PFSK-1 (cell line): ENCODE measurements at regions not wholly inside any gene's neighbourhood (a gene's known extent, or its start where the extent isn't known, plus 50 kb on each side); places are given as distances from the start of the nearest gene placed in this dataset.

Experiments used
- FOXP2 ChIP-seq: optimal IDR thresholded peaks from 2 replicates; pipeline ENCODE3; 2011; ENCODE audit warnings: borderline replicate concordance, control low read depth, inconsistent platforms; ENCODE audit not compliant: insufficient read depth; ENCODE audit errors: extremely low read length, extremely low read depth
- POLR2AphosphoS5 ChIP-seq: IDR thresholded peaks from 2 replicates; pipeline ENCODE4 v1.6.1; 2012; ENCODE audit warnings: low read depth, mild to moderate bottlenecking, control low read depth, low read length, moderate library complexity
- SIN3A ChIP-seq: IDR thresholded peaks from 2 replicates; pipeline ENCODE4 v1.6.1; 2012; ENCODE audit warnings: mild to moderate bottlenecking, low read length, moderate library complexity, borderline replicate concordance; ENCODE audit not compliant: insufficient read depth
- TAF1 ChIP-seq: IDR thresholded peaks from 2 replicates; pipeline ENCODE4 v1.6.1; 2012; ENCODE audit warnings: low read length, control low read depth, borderline replicate concordance; ENCODE audit not compliant: insufficient read depth
- TF ChIP-seq, protein P1 (sequence below), 2 experiments: IDR thresholded peaks; 2 replicates each; pipeline versions ENCODE4 v1.6.1 to v1.8.0; 2011 to 2012; ENCODE audit warnings: low read depth in 2 of 2, low read length in 2 of 2, control low read depth in 1 of 2, inconsistent platforms in 1 of 2, mild to moderate bottlenecking in 1 of 2, moderate library complexity in 1 of 2; ENCODE audit not compliant: insufficient read depth in 1 of 2

DNA sequence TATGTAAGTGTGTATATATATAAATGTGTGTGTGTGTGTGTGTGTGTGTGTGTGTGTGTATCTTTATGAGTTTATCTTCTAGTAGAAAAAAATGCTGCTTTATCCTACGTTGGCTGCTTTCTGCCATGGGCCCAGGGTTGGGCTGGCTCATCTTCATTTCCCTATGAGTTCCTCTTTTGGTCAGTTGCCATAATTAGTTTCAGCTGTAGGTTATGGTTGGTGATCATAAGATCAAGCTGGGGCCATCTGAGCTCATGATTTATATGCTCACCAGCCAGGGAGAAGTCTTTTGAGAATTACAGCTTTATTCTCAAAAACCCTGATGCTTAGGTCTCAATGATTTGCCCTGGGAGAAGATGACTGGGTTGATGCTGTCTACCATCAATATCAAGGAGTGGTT is 775.8 kb upstream of the ARPP21 start:
- no peak for TF ChIP-seq POLR2AphosphoS5
- no peak for TF ChIP-seq SIN3A
- TF ChIP-seq, protein P1, sequence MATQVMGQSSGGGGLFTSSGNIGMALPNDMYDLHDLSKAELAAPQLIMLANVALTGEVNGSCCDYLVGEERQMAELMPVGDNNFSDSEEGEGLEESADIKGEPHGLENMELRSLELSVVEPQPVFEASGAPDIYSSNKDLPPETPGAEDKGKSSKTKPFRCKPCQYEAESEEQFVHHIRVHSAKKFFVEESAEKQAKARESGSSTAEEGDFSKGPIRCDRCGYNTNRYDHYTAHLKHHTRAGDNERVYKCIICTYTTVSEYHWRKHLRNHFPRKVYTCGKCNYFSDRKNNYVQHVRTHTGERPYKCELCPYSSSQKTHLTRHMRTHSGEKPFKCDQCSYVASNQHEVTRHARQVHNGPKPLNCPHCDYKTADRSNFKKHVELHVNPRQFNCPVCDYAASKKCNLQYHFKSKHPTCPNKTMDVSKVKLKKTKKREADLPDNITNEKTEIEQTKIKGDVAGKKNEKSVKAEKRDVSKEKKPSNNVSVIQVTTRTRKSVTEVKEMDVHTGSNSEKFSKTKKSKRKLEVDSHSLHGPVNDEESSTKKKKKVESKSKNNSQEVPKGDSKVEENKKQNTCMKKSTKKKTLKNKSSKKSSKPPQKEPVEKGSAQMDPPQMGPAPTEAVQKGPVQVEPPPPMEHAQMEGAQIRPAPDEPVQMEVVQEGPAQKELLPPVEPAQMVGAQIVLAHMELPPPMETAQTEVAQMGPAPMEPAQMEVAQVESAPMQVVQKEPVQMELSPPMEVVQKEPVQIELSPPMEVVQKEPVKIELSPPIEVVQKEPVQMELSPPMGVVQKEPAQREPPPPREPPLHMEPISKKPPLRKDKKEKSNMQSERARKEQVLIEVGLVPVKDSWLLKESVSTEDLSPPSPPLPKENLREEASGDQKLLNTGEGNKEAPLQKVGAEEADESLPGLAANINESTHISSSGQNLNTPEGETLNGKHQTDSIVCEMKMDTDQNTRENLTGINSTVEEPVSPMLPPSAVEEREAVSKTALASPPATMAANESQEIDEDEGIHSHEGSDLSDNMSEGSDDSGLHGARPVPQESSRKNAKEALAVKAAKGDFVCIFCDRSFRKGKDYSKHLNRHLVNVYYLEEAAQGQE (IDR thresholded peaks at IDR 0.05; ENCODE audit: insufficient read depth in 1 of 2, low read depth in 2 of 2, low read length in 2 of 2), result no peak
- no peak for TF ChIP-seq FOXP2
- no peak for TF ChIP-seq TAF1

DNA sequence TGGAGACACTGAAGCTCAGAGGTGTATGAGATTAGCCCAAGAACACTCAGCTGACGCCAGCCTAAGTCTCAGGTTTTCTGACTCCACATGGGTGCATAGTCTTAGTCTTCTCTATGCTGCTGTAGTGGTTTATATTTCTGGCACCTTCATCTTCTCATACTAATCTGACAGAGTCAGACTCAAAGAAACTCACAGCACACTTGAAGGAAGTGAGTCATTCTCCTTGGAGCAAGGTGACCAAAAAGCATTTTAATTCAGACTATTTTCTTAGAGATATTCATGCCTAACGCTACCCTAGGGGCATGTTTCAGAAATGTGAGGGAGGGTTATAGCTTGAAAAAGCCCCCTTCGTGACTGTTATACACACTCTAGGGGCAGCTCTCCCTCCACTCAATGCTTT is 775.3 kb upstream of the ARPP21 start:
- TF ChIP-seq FOXP2 (no peak), TAF1 (no peak), SIN3A (no peak)
- TF ChIP-seq, protein P1 (IDR thresholded peaks at IDR 0.05; ENCODE audit: insufficient read depth in 1 of 2, low read depth in 2 of 2, low read length in 2 of 2), result no peak

GRCh38 chr3:34865346-34865745 is 774.0 kb upstream of the ARPP21 start:
- TF ChIP-seq POLR2AphosphoS5, result no peak
- TF ChIP-seq, protein P1 (IDR thresholded peaks at IDR 0.05; ENCODE audit: insufficient read depth in 1 of 2, low read depth in 2 of 2, low read length in 2 of 2), result no peak
- no peak for TF ChIP-seq TAF1

- no peak for TF ChIP-seq POLR2AphosphoS5
- TF ChIP-seq TAF1, result no peak
- TF ChIP-seq FOXP2, result no peak
- TF ChIP-seq, protein P1 (IDR thresholded peaks at IDR 0.05; ENCODE audit: insufficient read depth in 1 of 2, low read depth in 2 of 2, low read length in 2 of 2), result no peak
- no peak for TF ChIP-seq SIN3A
These were observed 770.4 kb upstream of the ARPP21 start for GRCh38 chr3:34868935-34869334.

DNA sequence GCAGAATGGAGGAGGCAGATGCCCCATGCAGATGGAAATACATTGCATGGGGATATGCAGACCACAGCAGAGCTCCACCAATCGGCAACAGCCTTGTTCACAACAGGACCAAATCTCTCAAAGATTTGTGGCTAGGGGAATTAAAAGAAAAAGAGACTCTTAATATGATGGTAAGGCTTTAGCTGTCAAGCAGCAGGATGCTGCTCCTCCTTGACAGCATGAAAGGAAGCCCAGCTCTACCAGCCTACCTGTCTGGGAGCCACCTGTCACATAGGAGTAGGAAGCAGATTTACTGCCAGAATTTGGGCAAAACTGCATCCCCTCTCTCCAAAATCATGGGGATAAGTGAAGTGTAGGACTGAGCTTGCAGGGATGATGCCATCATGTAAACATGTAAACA is 769.6 kb upstream of the ARPP21 start:
- TF ChIP-seq, protein P1 (IDR thresholded peaks at IDR 0.05; ENCODE audit: insufficient read depth in 1 of 2, low read depth in 2 of 2, low read length in 2 of 2), result no peak
- TF ChIP-seq POLR2AphosphoS5 (no peak), FOXP2 (no peak), SIN3A (no peak), TAF1 (no peak)
